IMR-90 (cell line): ENCODE measurements at regions not wholly inside any gene's neighbourhood (a gene's known extent, or its start where the extent isn't known, plus 50 kb on each side); places are given as distances from the start of the nearest gene placed in this dataset.

Source experiments
- ATAC-seq: fragments of 200-7000 bp; cut with Tn5 transposase; 2 replicates; pipeline ENCODE4 v1.9.1; 2020; ENCODE audit warnings: low read depth, mild to moderate bottlenecking, moderate library complexity
- BruUV-seq: library from RNA; stranded (reverse); fragments of 400-500 nt; replicated peaks from 2 replicates; lab custom pipeline; 2021; lab: Mats Ljungman, UMichigan
- CTCF ChIA-PET: fragments of 300-600 bp; formaldehyde crosslinking; extraction: SDS; loops from one replicate; lab custom pipeline; 2021; ENCODE audit warnings: antibody characterized with exemption; lab: Yijun Ruan, JAX
- POLR2A ChIA-PET: fragments of 300-600 bp; sonication (Branson Sonifier 250); formaldehyde crosslinking; loops from one replicate; lab custom pipeline; 2022; ENCODE audit warnings: antibody characterized with exemption; ENCODE audit not compliant: unreplicated experiment; lab: Charles Lee
- DNase-seq: peaks from one replicate; pipeline ENCODE4 v3.0.0; 2013
- H2AFZ ChIP-seq: replicated peaks from 2 replicates; pipeline ENCODE3; 2013; ENCODE audit warnings: low read length, mild to moderate bottlenecking; ENCODE audit not compliant: poor library complexity
- H2AK5ac ChIP-seq: 2 replicates; pipeline ENCODE4 v1.6.1; 2013; ENCODE audit warnings: low read depth, low read length, inconsistent platforms
- H2AK9ac ChIP-seq: replicated peaks from 2 replicates; pipeline ENCODE3; 2013; ENCODE audit warnings: mild to moderate bottlenecking, low read depth, low read length, moderate library complexity; ENCODE audit not compliant: poor library complexity
- H2BK120ac ChIP-seq: 2 replicates; pipeline ENCODE4 v1.6.1; 2013; ENCODE audit warnings: low read depth, low read length, inconsistent platforms
- H2BK15ac ChIP-seq: 3 replicates; pipeline ENCODE4 v1.6.1; 2013; ENCODE audit warnings: low read depth, low read length, inconsistent platforms
- H2BK20ac ChIP-seq: 2 replicates; pipeline ENCODE4 v1.6.1; 2013; ENCODE audit warnings: low read depth, mild to moderate bottlenecking, inconsistent platforms, low read length, moderate library complexity
- H2BK5ac ChIP-seq: 2 replicates; pipeline ENCODE4 v1.6.1; 2013; ENCODE audit warnings: mild to moderate bottlenecking, low read depth, low read length, inconsistent platforms; ENCODE audit not compliant: poor library complexity, severe bottlenecking
- H3K14ac ChIP-seq: replicated peaks from 2 replicates; pipeline ENCODE4 v1.6.1; 2013; ENCODE audit warnings: low read depth, low read length, inconsistent platforms
- H3K18ac ChIP-seq: 2 replicates; pipeline ENCODE4 v1.6.1; 2013; ENCODE audit warnings: low read depth, low read length, control low read depth
- H3K23ac ChIP-seq: 2 replicates; pipeline ENCODE4 v1.6.1; 2013; ENCODE audit warnings: low read depth, low read length, inconsistent platforms
- H3K27ac ChIP-seq: 2 replicates; pipeline ENCODE4 v1.5.1; 2013; ENCODE audit warnings: mild to moderate bottlenecking, control low read depth, low read length; ENCODE audit not compliant: insufficient read depth
- H3K27me3 ChIP-seq: 2 replicates; pipeline ENCODE4 v1.6.1; 2013; ENCODE audit warnings: low read length; ENCODE audit not compliant: control insufficient read depth, insufficient read depth
- H3K36me3 ChIP-seq: 2 replicates; pipeline ENCODE4 v1.6.1; 2013; ENCODE audit warnings: low read length, mixed read lengths; ENCODE audit not compliant: control insufficient read depth, insufficient read depth
- H3K4ac ChIP-seq: 2 replicates; pipeline ENCODE4 v1.6.1; 2013; ENCODE audit warnings: low read depth, low read length, inconsistent platforms
- H3K4me1 ChIP-seq: 2 replicates; pipeline ENCODE4 v1.6.1; 2013; ENCODE audit warnings: low read length, mixed read lengths; ENCODE audit not compliant: control insufficient read depth, insufficient read depth
- H3K4me2 ChIP-seq: 2 replicates; pipeline ENCODE4 v1.6.1; 2013; ENCODE audit warnings: low read depth, mild to moderate bottlenecking, control low read depth, low read length, moderate library complexity
- H3K4me3 ChIP-seq: 2 replicates; pipeline ENCODE4 v1.5.1; 2013; ENCODE audit warnings: low read depth, mild to moderate bottlenecking, control low read depth, low read length, moderate library complexity; ENCODE audit not compliant: insufficient read depth
- H3K56ac ChIP-seq: 2 replicates; pipeline ENCODE4 v1.6.1; 2013; ENCODE audit warnings: low read length, inconsistent platforms; ENCODE audit not compliant: insufficient read depth; ENCODE audit errors: extremely low read depth
- H3K79me1 ChIP-seq, 2 experiments: 2 replicates each; pipeline ENCODE4 v1.6.1; 2013; ENCODE audit warnings: low read length in 2 of 2, inconsistent platforms in 1 of 2, low read depth in 1 of 2
- H3K9ac ChIP-seq: 2 replicates; pipeline ENCODE4 v1.6.1; 2013; ENCODE audit warnings: low read depth, low read length, control low read depth
- H3K9me1 ChIP-seq: 2 replicates; pipeline ENCODE4 v1.6.1; 2013; ENCODE audit warnings: low read length, inconsistent platforms; ENCODE audit not compliant: insufficient read depth
- H3K9me3 ChIP-seq: 2 replicates; pipeline ENCODE4 v1.6.1; 2013; ENCODE audit warnings: low read length; ENCODE audit not compliant: control insufficient read depth, insufficient read depth
- H4K20me1 ChIP-seq: 2 replicates; pipeline ENCODE4 v1.6.1; 2013; ENCODE audit warnings: low read length, inconsistent platforms; ENCODE audit not compliant: insufficient read depth
- H4K5ac ChIP-seq: 2 replicates; pipeline ENCODE4 v1.6.1; 2013; ENCODE audit warnings: mild to moderate bottlenecking, low read depth, low read length, control low read depth
- H4K8ac ChIP-seq, 2 experiments: 2 replicates each; pipeline ENCODE4 v1.6.1; 2013; ENCODE audit warnings: low read depth in 2 of 2, low read length in 2 of 2, control low read depth in 1 of 2, inconsistent platforms in 1 of 2
- H4K91ac ChIP-seq: 2 replicates; pipeline ENCODE4 v1.6.1; 2013; ENCODE audit warnings: low read depth, low read length, inconsistent platforms; ENCODE audit not compliant: insufficient read depth
- RCOR1 ChIP-seq: IDR thresholded peaks from 2 replicates; pipeline ENCODE4 v1.6.1; 2012; ENCODE audit warnings: mild to moderate bottlenecking, low read length, improper control_type of control experiment; ENCODE audit not compliant: insufficient replicate concordance
- RFX5 ChIP-seq: IDR thresholded peaks from 2 replicates; pipeline ENCODE4 v1.8.0; 2012; ENCODE audit warnings: low read depth, mild to moderate bottlenecking, low read length, moderate library complexity
- SMC3 ChIP-seq: fragments of 150-350 bp; IDR thresholded peaks from 2 replicates; pipeline ENCODE4 v1.6.1; 2016; ENCODE audit warnings: low read depth, mild to moderate bottlenecking, antibody characterized with exemption, low read length, moderate library complexity
- dilution Hi-C: fragments of 300-500 bp; cut with HindIII; formaldehyde crosslinking; loops from one replicate; pipeline ENCODE4 v1.14.3; 2018; ENCODE audit warnings: low sequenced_read_pairs; ENCODE audit not compliant: unreplicated experiment
- in situ Hi-C: fragments of 300-500 bp; cut with MboI; formaldehyde crosslinking; loops from 3 replicates; pipeline ENCODE4 v1.14.3; 2019; ENCODE audit warnings: low sequenced_read_pairs, inconsistent platforms, mixed read lengths
- intact Hi-C: fragments of 100-400 bp; cut with micrococcal nuclease; formaldehyde crosslinking; loops from 2 replicates; pipeline ENCODE4 v1.10.0; 2022

DNA sequence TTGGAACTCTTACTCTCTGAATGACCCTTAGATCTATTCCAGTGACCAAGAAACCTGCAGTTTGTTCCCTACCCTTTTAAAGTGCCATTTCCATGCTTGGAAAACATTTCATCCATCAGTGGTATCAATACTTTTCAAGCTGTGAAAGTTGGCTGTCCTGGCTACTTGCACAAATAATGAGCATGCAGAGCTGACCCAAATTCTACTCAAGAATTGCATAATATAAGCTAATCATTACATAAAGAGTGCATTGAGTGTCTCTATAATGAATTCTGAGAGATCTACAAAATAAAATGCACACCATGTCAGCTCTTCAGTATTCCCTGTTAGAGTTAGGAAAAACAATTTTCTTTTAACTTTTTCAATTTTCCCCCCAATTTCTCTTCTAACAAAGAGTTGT lies 181.3 kb upstream of the HS3ST5 start:
- CTCF ChIA-PET: interaction anchor here (0.6 kb wide), 2 partner anchors 25 to 131 kb away, joined by 3 read pairs; no protein-coding TSS in a partner anchor
- intact Hi-C loops: no loop called here
- ATAC-seq: no peak

More for the DNA sequence above, 181.3 kb upstream of the HS3ST5 start:
- no peaks in the 10 kb centered on the region for H3K27me3 ChIP-seq
- H2BK15ac ChIP-seq: no peak overlapping the region
- H3K9me3 ChIP-seq: peaks cover 3% of the 10 kb centered on the region; the same call in 1 of the 2 replicates
- H3K18ac ChIP-seq: no peak overlapping the region
- dilution Hi-C loops (no loop called here), in situ Hi-C loops (no loop called here)
- H3K9ac ChIP-seq: no peak overlapping the region
- H2AK5ac ChIP-seq: no peak overlapping the region
- no peak overlapping the region for H2AFZ ChIP-seq
- H3K56ac ChIP-seq: no peak overlapping the region
- no peaks in the 10 kb centered on the region for H3K36me3 ChIP-seq
- BruUV-seq: no TSS peak
- H3K4me1 ChIP-seq: no peaks in the 10 kb centered on the region
- no peak overlapping the region for H2BK5ac ChIP-seq
- POLR2A ChIA-PET: interaction anchor here (0.6 kb wide), 1 partner anchor 59 kb away, joined by 6 read pairs; no protein-coding TSS in a partner anchor
- no peaks in the 10 kb centered on the region for H3K79me1 ChIP-seq
- no peaks in the 10 kb centered on the region for H4K20me1 ChIP-seq
- no peaks in the 10 kb centered on the region for H3K9me1 ChIP-seq
- H2AK9ac ChIP-seq: no peak overlapping the region
- H3K14ac ChIP-seq: no peak overlapping the region
- no peak overlapping the region for H2BK120ac ChIP-seq
- no peak overlapping the region for H4K5ac ChIP-seq
- no peak overlapping the region for H4K91ac ChIP-seq
- no peak overlapping the region for H4K8ac ChIP-seq
- no peak overlapping the region for H3K4me2 ChIP-seq
- no peak overlapping the region for H3K27ac ChIP-seq
- no peak overlapping the region for H3K23ac ChIP-seq
- TF ChIP-seq SMC3 (no peak), RFX5 (no peak), RCOR1 (no peak)
- no peak overlapping the region for H3K4ac ChIP-seq
- DNase-seq: no peak
- no peak overlapping the region for H3K4me3 ChIP-seq
- H2BK20ac ChIP-seq: no peak overlapping the region
